Activated gamma-delta T cell (primary cell): ENCODE measurements at regions not wholly inside any gene's neighbourhood (a gene's known extent, or its start where the extent isn't known, plus 50 kb on each side); places are given as distances from the start of the nearest gene placed in this dataset.
"Not testable (repeated sequence)": the region's sequence is repeated elsewhere in the genome, so short reads cannot be mapped to it uniquely, and the experiment has no call there.

Experiments
- DNase-seq: peaks from one replicate; lab custom pipeline; 2025; lab: John Stamatoyannopoulos, UW

GRCh38 chr4:118502967-118503366 lies 150.2 kb upstream of the PRSS12 start:
- DNase-seq, result not testable (repeated sequence)

GRCh38 chr4:118504927-118505326 lies 152.1 kb upstream of the PRSS12 start:
- DNase-seq, result not testable (repeated sequence)

- DNase-seq, result not testable (repeated sequence)
Measured at GRCh38 chr4:118505491-118505890, 152.7 kb upstream of the PRSS12 start.

GRCh38 chr4:118512870-118513269 lies 160.1 kb upstream of the PRSS12 start:
- DNase-seq, result not testable (repeated sequence)

- not testable (repeated sequence) for DNase-seq
Measured at GRCh38 chr4:118514332-118514731, 161.5 kb upstream of the PRSS12 start.

GRCh38 chr4:118516107-118516506 lies 163.3 kb upstream of the PRSS12 start:
- DNase-seq, result not testable (repeated sequence)

- not testable (repeated sequence) for DNase-seq
Measured at GRCh38 chr4:118530107-118530506, 155.1 kb upstream of the METTL14 start.

- not testable (repeated sequence) for DNase-seq
Measured at GRCh38 chr4:118531947-118532346, 153.2 kb upstream of the METTL14 start.

- not testable (repeated sequence) for DNase-seq
Measured at GRCh38 chr4:118535788-118536187, 149.4 kb upstream of the METTL14 start.

GRCh38 chr4:118539412-118540077 lies 145.6 kb upstream of the METTL14 start:
- not testable (repeated sequence) for DNase-seq

- DNase-seq, result not testable (repeated sequence)
Measured at GRCh38 chr4:118556576-118556975, 128.6 kb upstream of the METTL14 start.

GRCh38 chr4:118557298-118557851 lies 127.8 kb upstream of the METTL14 start:
- DNase-seq, result no peak

- DNase-seq, result not testable (repeated sequence)
Measured at GRCh38 chr4:118558188-118558587, 127.0 kb upstream of the METTL14 start.

GRCh38 chr4:118561559-118561958 lies 123.6 kb upstream of the METTL14 start:
- DNase-seq, result not testable (repeated sequence)

- not testable (repeated sequence) for DNase-seq
Measured at GRCh38 chr4:118566003-118566513, 119.1 kb upstream of the METTL14 start.

- not testable (repeated sequence) for DNase-seq
Measured at GRCh38 chr4:118572991-118573390, 112.2 kb upstream of the METTL14 start.

- DNase-seq, result not testable (repeated sequence)
Measured at GRCh38 chr4:118574251-118574913, 110.8 kb upstream of the METTL14 start.

GRCh38 chr4:118575057-118575456 lies 110.1 kb upstream of the METTL14 start:
- DNase-seq, result not testable (repeated sequence)

GRCh38 chr4:118575726-118576125 lies 109.5 kb upstream of the METTL14 start:
- not testable (repeated sequence) for DNase-seq

- not testable (repeated sequence) for DNase-seq
Measured at GRCh38 chr4:118576709-118577219, 108.4 kb upstream of the METTL14 start.

- no peak for DNase-seq
Measured at GRCh38 chr4:118585015-118585414, 100.2 kb upstream of the METTL14 start.

GRCh38 chr4:118586357-118586790 lies 98.8 kb upstream of the METTL14 start:
- no peak for DNase-seq
